Mucosa of stomach (tissue), 1 donor: ENCODE measurements at regions not wholly inside any gene's neighbourhood (a gene's known extent, or its start where the extent isn't known, plus 50 kb on each side); places are given as distances from the start of the nearest gene placed in this dataset.

Source experiments
- H3K27me3 ChIP-seq: one replicate; pipeline ENCODE4 v1.7.0; 2013; ENCODE audit warnings: mild to moderate bottlenecking, low read length; ENCODE audit not compliant: control insufficient read depth, insufficient read depth
- H3K36me3 ChIP-seq: one replicate; pipeline ENCODE4 v1.7.0; 2013; ENCODE audit warnings: low read length; ENCODE audit not compliant: control insufficient read depth, insufficient read depth
- H3K4me1 ChIP-seq: one replicate; pipeline ENCODE4 v1.7.0; 2013; ENCODE audit warnings: mild to moderate bottlenecking, low read length; ENCODE audit not compliant: control insufficient read depth, insufficient read depth
- H3K4me3 ChIP-seq: one replicate; pipeline ENCODE4 v1.7.0; 2013; ENCODE audit warnings: low read length
- H3K9ac ChIP-seq: one replicate; pipeline ENCODE4 v1.7.0; 2013; ENCODE audit warnings: mild to moderate bottlenecking, low read length, moderate library complexity
- H3K9me3 ChIP-seq: one replicate; pipeline ENCODE4 v1.7.0; 2013; ENCODE audit warnings: mild to moderate bottlenecking, low read length, moderate library complexity; ENCODE audit not compliant: control insufficient read depth
- donor health status: Pancreatic carcinoma.

DNA sequence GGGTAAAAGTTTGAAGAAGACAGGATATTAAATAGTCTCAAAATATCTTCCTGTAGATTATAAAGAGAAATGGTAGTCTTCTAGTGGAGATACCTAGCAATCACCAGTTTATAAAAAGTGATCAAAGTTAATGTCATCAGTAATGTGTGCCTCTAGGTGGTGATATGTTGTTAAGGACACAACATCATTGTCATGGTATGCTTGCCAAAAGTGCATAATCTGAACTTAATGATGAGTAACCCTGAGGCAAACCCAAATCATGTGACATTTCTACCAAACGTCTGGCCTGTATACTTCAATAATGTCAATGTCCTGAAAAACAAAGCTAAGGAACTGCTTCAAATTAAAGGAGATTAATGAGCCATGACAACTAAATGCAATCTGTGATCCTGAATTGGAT lies 214.7 kb downstream of the PHLDA1 start:
- H3K9me3 ChIP-seq, result no peaks in the 10 kb centered on the region
- H3K4me3 ChIP-seq, result no peak overlapping the region
- H3K36me3 ChIP-seq, result no peaks in the 10 kb centered on the region
- H3K9ac ChIP-seq, result no peak overlapping the region
- no peaks in the 10 kb centered on the region for H3K4me1 ChIP-seq
- H3K27me3 ChIP-seq, result no peaks in the 10 kb centered on the region

DNA sequence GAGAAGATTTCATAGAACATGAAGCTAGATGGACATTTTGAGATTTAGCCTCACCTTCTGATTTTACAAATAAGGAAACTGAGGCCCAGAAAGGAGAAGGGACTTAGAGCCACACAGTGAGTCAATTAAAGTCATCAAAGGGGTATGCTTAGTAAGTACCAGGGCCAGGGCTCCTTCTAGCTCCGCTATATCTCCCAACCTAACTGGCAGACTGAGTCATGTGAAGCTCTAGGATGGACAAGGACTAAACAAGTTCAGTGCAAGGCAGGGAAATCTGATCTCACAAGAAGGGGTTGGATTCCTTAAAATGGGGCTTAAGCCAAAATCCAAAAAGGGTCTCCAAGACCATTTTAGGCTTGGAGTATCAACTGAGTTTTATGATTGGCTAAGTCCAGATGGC lies 215.8 kb downstream of the PHLDA1 start:
- Histone ChIP-seq H3K27me3 (no peaks in the 10 kb centered on the region), H3K36me3 (no peaks in the 10 kb centered on the region), H3K4me3 (no peak overlapping the region)

DNA sequence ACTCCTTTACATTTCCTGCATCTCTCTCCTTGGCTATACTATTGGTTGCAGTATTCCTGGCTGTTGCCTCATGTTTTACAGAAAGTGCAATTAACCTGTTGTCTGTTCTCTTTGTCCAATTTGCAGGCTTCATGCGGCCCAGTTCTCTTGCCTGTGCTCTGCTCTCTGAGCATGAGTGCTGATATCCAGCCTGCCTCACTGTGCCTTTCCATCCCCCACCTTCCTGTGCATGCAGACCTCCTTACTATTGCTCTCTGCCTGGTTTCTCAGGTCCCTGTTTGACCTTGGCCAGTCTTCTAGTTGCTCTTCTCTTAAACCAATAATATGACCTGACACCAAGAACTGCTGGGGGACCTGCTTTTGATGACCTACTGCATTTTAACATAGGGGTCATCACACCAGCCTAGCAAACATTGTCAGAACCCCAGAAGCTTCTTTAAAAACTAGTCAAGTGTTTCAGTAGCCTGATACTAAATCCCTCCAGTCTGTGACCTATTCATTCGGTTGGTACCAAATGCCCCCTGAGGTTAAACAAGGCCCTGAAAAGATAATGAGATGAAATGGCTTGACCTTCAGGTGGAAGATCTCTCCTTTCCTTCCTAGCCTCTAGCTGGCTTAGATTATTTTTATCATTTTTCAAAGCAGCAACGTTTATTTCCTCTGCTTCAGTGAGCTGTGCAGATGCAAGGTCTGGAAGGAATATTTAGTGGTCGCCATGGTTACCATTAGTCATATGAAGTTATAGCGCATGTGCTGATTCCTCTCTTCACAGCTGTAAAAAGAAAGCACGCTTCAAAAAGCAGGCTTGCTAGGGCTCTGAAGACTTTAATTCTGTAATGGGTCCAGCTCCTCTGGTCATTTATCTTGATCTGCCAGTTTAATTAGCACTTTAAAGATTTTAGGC lies 216.5 kb downstream of the PHLDA1 start:
- Histone ChIP-seq H3K36me3 (no peaks in the 10 kb centered on the region), H3K27me3 (no peaks in the 10 kb centered on the region), H3K4me3 (no peak overlapping the region), H3K9ac (no peak overlapping the region), H3K4me1 (no peaks in the 10 kb centered on the region), H3K9me3 (no peaks in the 10 kb centered on the region)

More for the DNA sequence above, 215.8 kb downstream of the PHLDA1 start:
- Histone ChIP-seq H3K9me3 (no peaks in the 10 kb centered on the region), H3K9ac (no peak overlapping the region), H3K4me1 (no peaks in the 10 kb centered on the region)

DNA sequence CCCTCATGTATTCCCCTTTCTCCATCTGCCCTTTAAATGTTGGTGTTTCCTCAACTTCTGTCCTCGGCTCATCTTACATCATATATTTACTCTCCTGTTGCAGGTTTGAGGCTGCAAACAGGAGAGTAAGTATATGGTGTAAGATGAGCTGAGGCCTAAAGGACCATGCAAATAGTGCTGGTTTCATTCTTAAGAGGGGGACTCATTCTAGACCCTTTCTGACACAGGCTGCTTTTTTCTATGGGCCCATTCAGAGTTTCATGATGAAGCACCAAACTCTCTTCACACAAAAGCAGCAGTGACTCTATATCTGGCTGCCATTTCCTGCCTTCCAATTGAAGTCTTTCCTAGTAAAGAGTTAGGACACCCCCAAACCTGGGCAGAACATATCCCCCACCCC lies 218.5 kb downstream of the PHLDA1 start:
- no peak overlapping the region for H3K9ac ChIP-seq
- no peak overlapping the region for H3K4me3 ChIP-seq
- no peaks in the 10 kb centered on the region for H3K36me3 ChIP-seq
- H3K4me1 ChIP-seq, result no peaks in the 10 kb centered on the region
- H3K27me3 ChIP-seq, result no peaks in the 10 kb centered on the region
- no peaks in the 10 kb centered on the region for H3K9me3 ChIP-seq

DNA sequence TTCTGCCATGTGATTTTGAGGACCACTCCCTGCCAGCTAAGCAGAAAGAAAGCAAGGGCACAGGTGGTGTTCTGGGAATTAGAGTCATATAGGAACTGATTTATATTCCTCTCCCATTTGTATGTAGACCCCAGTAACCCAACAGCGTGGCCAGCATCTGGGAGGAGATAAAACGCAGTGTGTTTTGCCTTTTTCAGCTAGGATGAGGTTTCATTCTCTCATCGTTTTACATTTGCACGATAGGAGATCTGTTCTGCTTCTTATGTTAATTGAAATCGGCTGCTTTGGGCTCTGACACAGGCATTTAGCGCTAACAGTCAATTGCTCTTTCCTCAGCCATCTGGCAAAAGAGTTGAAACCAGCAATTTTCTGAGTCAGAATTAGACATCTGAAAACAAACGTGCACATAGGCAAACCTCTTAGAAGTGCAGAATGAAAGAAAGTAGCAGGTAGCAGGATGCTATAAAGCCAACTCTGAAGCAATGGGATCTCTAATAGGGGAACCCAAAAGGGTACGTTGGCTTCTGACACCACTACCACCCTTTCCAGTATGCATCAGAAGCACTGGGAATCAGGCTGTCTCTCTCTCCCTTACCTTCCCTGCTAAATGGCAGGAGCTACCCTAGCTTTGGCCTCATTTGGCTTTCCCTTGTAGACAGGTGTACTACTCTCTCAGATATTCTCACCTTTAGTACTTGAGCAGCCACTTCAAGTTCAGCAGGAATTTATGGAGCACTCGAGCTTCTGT lies 219.1 kb downstream of the PHLDA1 start:
- no peaks in the 10 kb centered on the region for H3K4me1 ChIP-seq
- no peak overlapping the region for H3K9ac ChIP-seq
- H3K9me3 ChIP-seq, result no peaks in the 10 kb centered on the region
- no peaks in the 10 kb centered on the region for H3K27me3 ChIP-seq
- no peaks in the 10 kb centered on the region for H3K36me3 ChIP-seq
- no peak overlapping the region for H3K4me3 ChIP-seq

DNA sequence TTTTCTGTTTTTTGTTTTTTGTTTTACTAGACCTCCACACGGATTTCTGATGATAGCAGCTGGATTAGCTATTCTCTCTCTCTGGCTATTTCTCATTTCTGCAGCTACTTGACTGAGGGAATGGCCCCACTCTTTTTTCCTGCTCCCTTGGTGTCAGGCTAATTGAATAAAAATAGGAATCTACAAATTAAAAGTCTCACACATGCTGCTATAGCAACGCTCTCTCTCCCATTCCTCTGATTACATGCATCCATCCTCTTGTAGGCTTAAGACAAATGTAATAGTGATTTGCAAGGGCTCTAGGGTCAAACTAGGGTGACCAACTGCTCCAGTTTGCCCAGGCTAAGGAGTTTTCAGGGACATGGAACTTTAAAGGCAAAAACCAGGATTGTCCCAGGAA lies 221.8 kb downstream of the PHLDA1 start:
- Histone ChIP-seq H3K4me1 (no peaks in the 10 kb centered on the region), H3K36me3 (no peaks in the 10 kb centered on the region), H3K9me3 (no peaks in the 10 kb centered on the region), H3K9ac (no peak overlapping the region), H3K27me3 (no peaks in the 10 kb centered on the region), H3K4me3 (no peak overlapping the region)

DNA sequence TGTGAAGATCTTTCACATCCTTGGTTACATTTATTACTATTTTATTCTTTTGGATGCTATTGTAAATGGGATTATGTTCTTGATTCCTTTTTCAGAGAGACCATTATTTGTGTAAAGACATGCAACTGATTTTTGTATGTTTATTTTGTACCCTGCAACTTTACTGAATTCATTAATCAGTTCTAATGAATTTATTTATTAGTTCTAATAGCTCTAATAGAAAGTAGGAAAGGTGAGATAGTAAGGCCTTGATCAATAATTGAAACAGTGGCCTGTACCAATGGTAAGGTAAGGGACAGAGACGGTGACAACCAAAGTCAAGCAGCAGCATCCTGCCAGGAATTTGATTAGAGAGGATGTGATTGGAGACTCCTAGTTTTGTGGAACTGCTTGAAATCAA lies 224.1 kb downstream of the PHLDA1 start:
- Histone ChIP-seq H3K9me3 (no peaks in the 10 kb centered on the region), H3K36me3 (no peaks in the 10 kb centered on the region), H3K4me3 (no peak overlapping the region), H3K27me3 (no peaks in the 10 kb centered on the region), H3K9ac (no peak overlapping the region), H3K4me1 (no peaks in the 10 kb centered on the region)

DNA sequence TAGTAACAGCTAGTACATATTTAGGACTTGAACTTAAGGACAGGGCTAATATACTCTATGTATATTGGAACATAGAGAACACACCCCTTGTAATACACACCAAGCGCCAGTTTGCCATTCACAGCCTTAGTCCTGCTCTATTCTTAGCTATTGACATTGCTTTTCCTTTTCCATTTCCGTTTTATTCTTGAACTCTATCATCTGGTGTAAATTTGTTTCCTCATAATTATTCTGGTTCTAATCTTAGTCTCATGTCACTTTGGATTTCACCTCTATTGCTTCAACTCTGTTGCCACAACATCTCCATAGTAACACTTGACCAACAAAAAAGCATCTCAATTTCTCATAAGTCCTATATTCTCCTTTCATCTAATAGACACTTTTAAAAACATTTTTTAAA lies 225.7 kb downstream of the PHLDA1 start:
- no peaks in the 10 kb centered on the region for H3K4me1 ChIP-seq
- no peak overlapping the region for H3K9ac ChIP-seq

DNA sequence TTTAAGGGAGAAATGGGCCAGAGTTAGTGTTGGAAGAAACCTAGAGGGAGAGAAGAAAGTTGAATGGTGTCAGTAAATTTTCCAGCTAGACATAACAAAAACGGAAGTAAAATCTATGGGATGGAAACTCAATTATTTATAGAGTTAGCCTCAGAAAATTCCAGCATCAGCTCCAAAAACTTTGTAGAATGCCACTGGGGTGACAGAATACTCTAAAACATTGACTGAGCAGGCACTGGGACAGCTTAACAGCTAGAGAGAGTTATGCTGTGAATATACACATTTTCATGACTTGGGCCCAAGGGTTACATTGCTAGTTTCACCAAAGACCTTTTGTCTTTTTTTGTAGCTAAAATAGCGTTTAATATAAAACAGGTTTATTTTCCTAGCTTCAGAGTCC lies 226.3 kb downstream of the PHLDA1 start:
- no peaks in the 10 kb centered on the region for H3K36me3 ChIP-seq
- no peak overlapping the region for H3K4me3 ChIP-seq
- no peak overlapping the region for H3K9ac ChIP-seq
- H3K4me1 ChIP-seq, result no peaks in the 10 kb centered on the region
- no peaks in the 10 kb centered on the region for H3K27me3 ChIP-seq
- no peaks in the 10 kb centered on the region for H3K9me3 ChIP-seq

More for the DNA sequence above, 225.7 kb downstream of the PHLDA1 start:
- Histone ChIP-seq H3K4me3 (no peak overlapping the region), H3K27me3 (no peaks in the 10 kb centered on the region), H3K36me3 (no peaks in the 10 kb centered on the region), H3K9me3 (no peaks in the 10 kb centered on the region)

DNA sequence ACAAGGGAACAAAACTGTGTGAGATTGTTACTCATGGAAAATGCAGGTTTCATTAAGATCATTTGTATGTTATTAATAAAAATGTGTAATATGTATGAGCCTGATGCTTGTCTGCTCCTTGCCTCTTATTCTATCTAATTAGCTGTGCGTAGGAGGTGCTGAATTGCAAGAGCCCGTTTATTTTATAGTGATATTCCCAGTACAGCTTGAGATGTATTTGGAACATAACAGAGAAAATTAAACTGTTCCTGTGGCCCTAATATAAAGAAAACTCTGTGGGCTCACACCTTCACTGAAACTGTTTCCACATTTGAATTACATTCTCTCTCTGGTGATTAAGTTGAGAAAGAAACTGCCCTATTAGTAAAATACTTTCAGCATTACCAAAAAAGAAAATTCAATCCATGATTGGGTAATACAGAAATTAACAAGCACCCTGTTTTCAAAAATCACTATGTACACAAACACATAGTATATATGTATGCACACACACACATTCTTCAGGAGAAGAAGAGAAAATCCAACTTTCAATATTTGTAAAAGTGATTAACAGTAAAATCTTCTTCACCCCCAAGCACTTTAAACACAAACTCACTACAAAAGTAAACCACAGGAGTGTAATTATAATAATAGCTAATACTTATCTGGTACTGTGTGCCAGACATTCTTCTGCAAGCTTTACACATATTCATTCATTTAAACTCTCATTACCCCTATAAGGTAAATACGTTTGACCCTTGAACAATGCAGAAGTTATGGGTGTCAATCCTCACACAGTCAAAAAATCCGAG lies 233.2 kb downstream of the PHLDA1 start:
- Histone ChIP-seq H3K9ac (no peak overlapping the region), H3K4me3 (no peak overlapping the region), H3K4me1 (no peaks in the 10 kb centered on the region), H3K36me3 (no peaks in the 10 kb centered on the region), H3K9me3 (no peaks in the 10 kb centered on the region), H3K27me3 (no peaks in the 10 kb centered on the region)

DNA sequence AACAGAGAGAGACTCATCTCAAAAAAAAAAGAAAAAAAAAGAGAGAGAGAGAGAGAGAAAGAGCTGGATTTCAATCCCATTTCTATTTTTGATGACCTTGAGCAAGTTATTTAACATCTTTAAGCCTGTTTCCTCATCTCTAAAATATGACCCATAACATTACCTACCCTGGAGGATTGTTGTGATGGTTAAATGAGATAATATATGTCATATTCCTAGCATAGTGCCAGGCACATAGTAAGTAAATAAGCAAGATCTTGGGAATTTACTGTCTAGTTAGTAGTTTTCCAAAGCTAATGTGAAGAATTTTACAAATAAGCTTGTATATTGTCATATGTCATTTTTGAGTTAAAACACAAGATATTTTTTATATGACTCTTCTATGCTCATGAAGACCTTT lies 236.5 kb downstream of the PHLDA1 start:
- no peaks in the 10 kb centered on the region for H3K4me1 ChIP-seq
- no peaks in the 10 kb centered on the region for H3K9me3 ChIP-seq
- H3K36me3 ChIP-seq, result no peaks in the 10 kb centered on the region
- no peak overlapping the region for H3K9ac ChIP-seq
- H3K27me3 ChIP-seq, result no peaks in the 10 kb centered on the region
- no peak overlapping the region for H3K4me3 ChIP-seq

DNA sequence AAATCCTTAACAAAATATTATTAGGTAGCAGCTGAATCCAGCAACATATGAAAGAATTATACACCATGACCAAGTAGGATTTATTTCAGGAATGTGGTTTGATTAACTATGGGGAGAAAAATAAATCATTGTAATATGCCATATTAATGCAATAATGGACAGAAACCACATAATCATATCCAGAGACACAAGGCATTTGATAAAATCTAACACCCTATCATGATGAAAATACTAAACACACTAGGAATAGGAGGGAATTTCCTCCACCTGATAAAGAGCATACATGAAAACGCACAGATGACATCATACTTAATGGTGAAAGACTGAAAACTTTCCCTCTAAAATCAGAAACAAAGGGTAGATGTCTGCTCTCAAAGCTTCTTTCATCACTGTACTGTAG lies 238.9 kb downstream of the PHLDA1 start:
- Histone ChIP-seq H3K4me1 (no peaks in the 10 kb centered on the region), H3K9ac (no peak overlapping the region), H3K4me3 (no peak overlapping the region), H3K36me3 (no peaks in the 10 kb centered on the region), H3K9me3 (no peaks in the 10 kb centered on the region), H3K27me3 (no peaks in the 10 kb centered on the region)
